SH-SY5Y (cell line): ENCODE measurements at regions not wholly inside any gene's neighbourhood (a gene's known extent, or its start where the extent isn't known, plus 50 kb on each side); places are given as distances from the start of the nearest gene placed in this dataset.
A peak's percentile ranks its signal among the peaks of the same experiment; 100 is the strongest.

Experiments used
- GATA2 ChIP-seq: IDR thresholded peaks from 2 replicates; pipeline ENCODE4 v1.6.1; 2011; ENCODE audit warnings: mild to moderate bottlenecking, low read depth, low read length
- GATA3 ChIP-seq: IDR thresholded peaks from 2 replicates; pipeline ENCODE4 v1.6.1; 2011; ENCODE audit warnings: low read depth, mild to moderate bottlenecking, low read length, moderate library complexity

DNA sequence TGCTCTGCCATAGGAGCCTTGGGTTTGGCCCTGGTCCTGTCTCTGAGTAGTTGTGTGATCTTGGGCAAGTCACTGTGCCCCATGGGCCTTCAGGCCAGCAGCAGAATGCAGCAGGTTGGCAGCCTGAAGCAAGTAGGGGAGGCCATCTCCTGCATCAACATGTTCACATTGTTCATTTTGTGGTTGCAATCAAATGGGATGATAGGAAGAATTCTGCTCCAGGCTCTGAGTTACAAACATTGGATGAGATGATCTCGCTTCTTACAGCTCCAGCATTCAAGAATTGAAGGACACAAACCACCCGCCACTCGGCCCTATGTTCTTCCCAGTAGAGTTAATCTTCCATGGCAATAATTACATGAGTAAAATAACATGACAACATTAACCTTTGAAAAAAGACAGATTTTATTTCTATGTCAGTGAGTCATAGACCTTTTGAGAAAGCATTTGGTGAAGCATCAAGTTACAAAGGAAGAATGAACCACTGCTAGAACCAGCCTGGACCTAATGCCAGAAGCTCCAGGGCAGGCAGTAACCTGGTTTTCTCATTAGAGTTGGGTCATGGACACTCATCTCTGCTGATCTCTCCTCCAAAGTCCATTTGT, 308.3 kb upstream of the NCAM1 start:
- no peak for TF ChIP-seq GATA2
- TF ChIP-seq GATA3 = no peak

DNA sequence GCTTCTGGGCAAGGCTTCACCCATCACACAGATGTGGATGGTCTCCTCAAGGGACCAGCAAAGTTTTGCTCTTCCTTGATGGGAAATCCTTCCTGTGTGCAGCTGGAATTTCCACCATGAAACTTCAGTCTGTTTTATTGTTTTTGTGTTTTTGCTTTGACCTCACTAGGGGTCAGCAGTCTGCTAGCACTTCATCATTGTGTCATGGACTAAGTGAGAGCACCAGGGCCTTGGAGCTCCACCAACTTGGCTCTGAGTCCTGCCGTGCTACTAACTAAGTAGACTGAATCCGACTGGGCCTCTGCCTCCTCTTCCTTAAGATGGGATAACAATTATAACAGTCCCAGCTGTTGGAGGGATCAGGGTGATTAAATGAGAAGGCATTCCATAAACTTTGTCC, 305.8 kb upstream of the NCAM1 start:
- TF ChIP-seq GATA3 = no peak
- no peak for TF ChIP-seq GATA2

DNA sequence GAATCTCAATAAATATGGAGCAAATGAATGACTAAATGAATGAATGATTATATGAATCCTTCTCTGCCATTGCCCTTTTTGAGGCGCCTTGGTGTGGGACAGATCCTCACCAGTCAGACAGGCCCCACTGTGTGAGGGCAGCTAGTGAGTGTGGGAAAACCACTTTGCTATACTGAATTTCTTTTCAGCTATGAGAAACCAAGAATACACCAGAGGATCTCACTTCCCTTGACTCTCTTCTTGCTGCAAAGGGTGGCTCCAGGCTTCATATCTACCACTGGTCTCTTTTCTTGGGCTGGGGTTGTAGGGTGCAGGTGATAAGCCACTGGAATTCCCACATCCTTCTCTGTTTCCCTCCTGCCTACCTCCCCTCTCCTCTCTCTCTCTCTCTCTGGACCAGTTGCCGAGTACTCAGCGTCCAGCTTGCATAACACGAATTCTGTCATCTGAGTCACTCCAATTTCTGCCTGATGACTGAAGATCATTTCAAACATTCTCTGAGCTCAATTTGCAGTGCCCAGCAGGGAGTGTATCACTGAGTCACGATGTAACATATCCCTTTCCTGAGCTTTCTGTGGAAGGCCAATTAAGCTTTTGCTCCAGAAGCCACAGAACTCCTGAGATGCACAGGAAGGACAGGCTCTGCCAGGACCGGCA, 304.3 kb upstream of the NCAM1 start:
- TF ChIP-seq GATA3 (no peak), GATA2 (no peak)

DNA sequence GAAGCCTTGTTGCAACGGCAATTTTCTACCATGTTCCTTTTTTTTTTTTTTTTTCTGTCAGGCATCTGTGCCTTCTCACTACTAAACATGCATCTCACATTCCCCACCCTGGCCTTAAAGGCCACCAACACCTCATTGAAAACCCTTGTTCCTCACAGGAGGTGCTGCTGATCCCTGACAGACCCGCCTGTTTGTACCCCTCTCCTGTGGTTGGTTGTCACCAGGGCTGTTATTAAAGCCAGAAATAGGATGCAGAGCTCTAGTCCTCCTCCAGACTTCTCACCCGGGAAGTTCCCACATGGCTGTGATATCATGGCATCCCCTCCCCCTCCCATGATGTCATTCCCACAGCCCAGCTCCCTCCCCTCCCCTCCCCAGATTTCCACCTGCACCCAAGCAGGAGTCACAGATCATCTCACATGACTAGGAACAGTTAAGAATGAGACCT, 302.8 kb upstream of the NCAM1 start:
- TF ChIP-seq GATA2 (no peak), GATA3 (no peak)

DNA sequence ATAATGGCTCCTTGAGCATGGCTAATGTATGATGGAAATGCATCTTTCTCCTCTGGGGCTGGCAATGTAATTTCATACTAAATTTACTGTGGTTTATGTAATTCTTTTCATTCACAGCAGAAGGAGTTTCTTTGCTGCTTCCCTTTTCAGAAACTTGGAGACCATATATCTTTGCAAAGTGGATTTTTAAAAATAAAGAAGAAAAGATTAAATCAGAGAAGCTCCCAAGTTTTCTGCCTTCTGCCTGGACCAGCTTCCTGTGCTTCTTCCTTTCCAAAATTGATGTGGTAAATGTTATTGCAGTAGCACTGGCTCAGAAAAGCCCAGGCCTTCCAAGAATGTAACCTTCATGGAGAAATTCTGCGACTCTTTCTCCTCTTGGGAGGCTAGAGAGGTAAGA, 300.1 kb upstream of the NCAM1 start:
- TF ChIP-seq GATA2 (no peak), GATA3 (no peak)

DNA sequence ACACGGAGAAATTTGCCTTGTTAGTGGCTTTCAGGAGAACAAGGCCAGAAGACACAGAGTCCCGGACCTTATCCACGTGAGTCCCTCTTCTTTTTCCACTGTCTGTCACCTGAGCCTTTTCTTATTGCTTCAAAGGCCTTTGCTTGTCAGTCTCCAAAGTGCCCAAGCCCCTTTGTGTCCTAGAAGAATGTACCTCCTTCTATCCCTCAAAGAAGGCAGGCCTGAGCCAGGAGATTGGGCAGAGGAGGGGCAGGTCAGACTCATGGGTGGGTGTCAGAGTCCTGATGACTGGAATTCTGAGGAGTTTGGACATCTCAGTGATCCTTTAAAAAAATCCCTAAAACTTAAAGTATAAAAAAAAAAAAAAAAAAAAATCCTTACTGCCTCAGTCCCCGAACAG, 299.6 kb upstream of the NCAM1 start:
- no peak for TF ChIP-seq GATA3
- no peak for TF ChIP-seq GATA2

DNA sequence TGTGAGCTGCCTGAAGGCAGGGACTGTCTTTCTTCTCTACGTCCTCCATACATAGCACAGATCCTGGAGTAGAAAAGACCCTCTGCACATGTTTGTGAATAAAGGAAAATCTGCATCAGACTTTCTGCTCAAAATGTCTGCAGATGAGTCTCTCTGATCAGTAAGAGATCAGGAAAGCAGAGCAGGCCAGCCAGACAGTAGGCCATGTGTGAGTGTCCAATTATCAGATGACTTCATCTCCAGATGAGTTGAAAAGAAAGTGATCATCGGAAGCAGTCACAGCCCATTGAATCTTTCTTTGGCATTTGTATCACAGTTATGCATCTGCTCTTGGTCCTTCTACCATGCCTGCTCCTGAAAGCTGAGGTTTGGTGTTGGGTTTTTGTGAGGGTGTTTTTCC, 298.7 kb upstream of the NCAM1 start:
- peak; percentile 61 for TF ChIP-seq GATA2
- TF ChIP-seq GATA3 = peak; percentile 57; the same call in 1 of the 2 replicates

DNA sequence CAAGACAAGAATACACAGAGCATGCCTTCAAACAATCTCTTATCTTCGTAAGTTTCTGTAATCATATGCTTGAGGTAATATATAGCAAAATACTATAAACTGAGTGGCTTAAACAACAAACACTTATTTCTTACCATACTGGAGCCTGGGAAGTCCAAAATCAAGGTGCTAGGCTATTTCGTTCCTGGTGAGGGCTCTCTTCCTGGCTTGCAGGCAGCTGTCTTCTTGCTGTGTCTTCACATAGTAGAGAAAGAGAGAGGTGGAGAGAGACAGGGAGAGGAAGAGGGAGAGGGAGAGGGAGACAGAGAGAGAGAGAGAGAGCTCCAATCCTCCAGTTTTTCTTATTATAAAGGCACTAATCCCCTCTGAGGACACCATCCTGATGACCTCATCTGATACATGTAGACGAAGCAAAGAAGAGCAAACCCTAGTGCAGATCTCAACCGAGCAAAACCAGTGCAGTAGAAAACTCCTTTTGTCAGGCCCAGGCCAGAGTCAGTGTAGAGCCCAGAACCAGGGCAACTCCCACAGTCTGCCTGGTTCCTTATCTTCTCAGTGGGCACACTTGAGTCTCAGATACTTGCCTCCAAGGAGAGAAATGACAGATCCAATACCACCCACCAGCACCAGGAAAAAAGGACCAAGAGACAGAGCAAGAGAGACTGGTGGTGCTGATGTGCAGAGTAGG, 297.1 kb upstream of the NCAM1 start:
- TF ChIP-seq GATA3 (no peak), GATA2 (no peak)

DNA sequence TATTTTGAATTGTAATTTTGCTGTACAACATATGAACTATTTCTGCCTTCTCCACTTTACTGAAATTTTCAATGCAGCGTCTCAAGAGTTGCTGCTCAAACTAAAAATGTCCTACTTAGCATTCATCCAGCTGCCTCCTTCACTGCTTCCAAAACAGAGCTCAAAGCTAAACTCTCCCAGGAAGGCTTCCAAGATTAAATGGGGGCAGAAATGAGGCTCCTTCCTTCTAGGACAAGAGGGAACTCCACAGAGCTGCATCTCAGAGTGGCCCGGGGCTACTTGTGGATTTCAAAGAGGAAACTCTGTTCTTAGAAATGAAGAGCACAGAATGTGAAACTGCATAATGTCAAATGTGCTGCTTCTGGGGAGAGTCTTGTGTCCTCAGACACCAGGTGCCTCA, 295.9 kb upstream of the NCAM1 start:
- TF ChIP-seq GATA2 = no peak
- TF ChIP-seq GATA3 = no peak

DNA sequence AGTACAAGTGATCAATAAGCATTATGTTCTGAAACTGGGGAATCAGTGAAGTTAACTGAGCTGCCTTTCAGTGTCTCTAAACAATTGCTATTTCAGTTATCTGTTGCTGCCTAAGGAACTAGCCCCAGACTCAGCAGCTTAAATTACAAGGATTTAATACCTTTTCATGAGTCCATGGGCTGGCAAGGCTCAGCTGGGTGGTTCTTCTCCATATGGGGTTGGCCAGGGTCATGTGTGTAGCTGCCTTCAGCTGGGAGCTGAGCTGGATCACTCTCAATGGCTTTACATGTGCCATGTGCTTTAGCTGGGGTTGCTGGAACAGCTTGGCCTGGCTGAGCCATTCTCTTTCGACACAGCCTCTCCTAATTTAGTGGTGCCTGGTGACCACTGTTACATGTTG, 295.0 kb upstream of the NCAM1 start:
- TF ChIP-seq GATA2 (no peak), GATA3 (no peak)

DNA sequence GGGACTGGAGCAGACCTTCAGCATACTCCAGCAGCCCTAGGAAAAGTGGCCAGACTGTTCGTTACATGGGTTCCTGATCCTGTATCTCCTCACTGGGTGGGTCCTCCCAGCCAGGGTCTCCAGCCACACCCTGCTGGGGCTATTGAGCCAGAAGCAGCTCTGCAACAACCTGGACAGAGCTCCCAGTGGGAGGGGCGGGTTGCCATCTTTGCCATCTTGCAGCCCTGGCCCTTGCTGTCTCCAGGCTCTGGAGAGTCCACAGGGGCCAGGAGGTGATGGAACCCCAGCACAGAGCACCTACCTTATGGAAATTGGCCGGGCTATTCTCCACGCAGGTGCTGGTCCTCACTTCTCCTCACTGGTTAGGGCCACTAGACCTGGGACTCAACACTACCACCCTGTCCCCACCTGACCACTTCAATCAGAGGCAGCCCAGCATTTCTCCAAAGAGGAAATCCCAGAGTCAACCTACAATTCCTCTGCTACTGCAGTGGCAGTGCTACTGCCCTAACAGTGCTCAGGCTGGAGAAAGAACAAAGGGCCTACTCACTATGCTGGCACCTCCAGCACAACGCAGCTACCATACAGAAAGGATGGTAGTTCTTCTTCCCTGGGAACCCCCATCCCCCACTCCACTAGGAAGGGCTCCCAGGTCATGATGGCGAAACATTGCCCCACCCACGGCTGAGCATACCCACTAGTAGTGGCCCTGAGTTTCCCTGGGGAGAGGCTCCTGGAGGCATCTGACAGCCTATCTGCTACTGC, 290.2 kb upstream of the NCAM1 start:
- TF ChIP-seq GATA2 = no peak
- TF ChIP-seq GATA3 = no peak

DNA sequence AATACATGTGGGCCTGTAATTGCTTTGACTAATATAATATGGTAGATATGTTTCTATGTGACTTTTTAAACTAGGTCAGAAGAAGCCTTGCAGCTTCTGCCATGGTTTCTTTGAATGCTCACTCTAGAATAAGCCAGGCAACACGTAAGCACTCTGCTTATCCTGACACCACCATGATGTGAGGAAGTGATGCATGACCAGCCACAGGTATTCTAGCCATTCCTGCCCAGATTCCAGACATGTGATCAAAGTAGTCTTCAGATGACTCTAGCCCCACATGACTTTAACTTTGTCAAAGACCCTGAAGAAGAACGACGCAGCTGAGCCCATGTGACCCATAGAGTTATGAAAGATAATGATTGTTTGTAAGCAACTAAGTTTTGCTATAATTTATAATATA, 276.1 kb upstream of the NCAM1 start:
- TF ChIP-seq GATA3 (no peak), GATA2 (no peak)

DNA sequence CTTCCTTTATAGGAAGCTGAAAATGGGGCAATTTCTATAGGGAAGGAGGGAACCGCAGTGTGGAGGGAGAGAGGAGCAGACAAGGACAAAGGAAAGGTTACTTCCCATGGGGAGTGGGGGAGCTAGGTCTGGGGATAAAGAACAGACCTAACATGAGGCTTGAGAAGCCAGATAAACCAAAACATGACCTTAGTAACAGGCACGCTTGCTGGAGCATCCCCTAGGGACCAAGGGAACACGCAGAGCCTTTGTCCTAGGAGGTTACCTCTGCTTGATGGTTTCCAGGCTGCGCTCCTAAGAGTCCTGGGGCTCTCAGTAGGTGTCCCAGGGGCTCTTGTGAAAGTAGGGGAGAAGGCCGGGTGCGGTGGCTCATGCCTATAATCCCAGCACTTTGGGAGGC, 271.4 kb upstream of the NCAM1 start:
- no peak for TF ChIP-seq GATA3
- no peak for TF ChIP-seq GATA2

DNA sequence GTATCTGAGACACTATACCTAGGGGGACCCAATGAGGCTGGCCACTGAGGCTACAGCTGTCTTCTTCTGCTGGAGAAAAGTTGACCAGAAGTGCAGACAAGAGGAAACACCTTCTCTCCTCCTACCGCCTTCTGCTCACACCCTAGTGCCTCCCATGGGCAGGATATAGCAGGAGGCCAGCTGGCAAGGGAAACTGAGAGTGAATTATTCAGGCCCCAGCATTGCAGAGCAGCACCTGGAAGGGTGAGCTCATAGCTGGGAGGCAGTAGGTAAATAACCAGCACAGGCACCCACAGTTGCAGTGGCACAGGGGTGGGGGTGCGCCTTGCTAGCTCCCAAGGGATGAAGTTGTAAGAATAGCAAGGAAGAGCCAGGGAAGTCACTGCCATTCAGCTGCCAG, 267.4 kb upstream of the NCAM1 start:
- no peak for TF ChIP-seq GATA2
- TF ChIP-seq GATA3 = no peak
